Muscle layer of duodenum (tissue), 2 donors: ENCODE measurements at regions not wholly inside any gene's neighbourhood (a gene's known extent, or its start where the extent isn't known, plus 50 kb on each side); places are given as distances from the start of the nearest gene placed in this dataset.

ENCODE experiments used
- H3K27ac ChIP-seq: one replicate; pipeline ENCODE4 v1.7.0; 2013; ENCODE audit warnings: mild to moderate bottlenecking, low read length
- H3K27me3 ChIP-seq: one replicate; pipeline ENCODE4 v1.7.0; 2013; ENCODE audit warnings: low read depth, mild to moderate bottlenecking, control low read depth, low read length
- H3K36me3 ChIP-seq, 2 donors: one replicate each; pipeline ENCODE4 v1.7.0; 2013; ENCODE audit warnings: low read length in 2 of 2, control low read depth in 1 of 2, mild to moderate bottlenecking in 1 of 2; ENCODE audit not compliant: insufficient read depth in 2 of 2, control insufficient read depth in 1 of 2
- H3K4me1 ChIP-seq, 2 donors: one replicate each; pipeline ENCODE4 v1.7.0; 2013; ENCODE audit warnings: low read length in 2 of 2, mild to moderate bottlenecking in 2 of 2, control low read depth in 1 of 2, moderate library complexity in 1 of 2; ENCODE audit not compliant: insufficient read depth in 2 of 2, control insufficient read depth in 1 of 2
- H3K4me3 ChIP-seq, 2 donors: one replicate each; pipeline ENCODE4 v1.7.0; 2013; ENCODE audit warnings: low read length in 2 of 2, low read depth in 1 of 2, mild to moderate bottlenecking in 1 of 2
- H3K9me3 ChIP-seq, 2 donors: one replicate each; pipeline ENCODE4 v1.7.0; 2013; ENCODE audit warnings: low read length in 2 of 2, control low read depth in 1 of 2, mild to moderate bottlenecking in 1 of 2; ENCODE audit not compliant: control insufficient read depth in 1 of 2
- donor health status: healthy.

GRCh38 chr6:125693480-125693879 lies 56.0 kb upstream of the HEY2 start:
- no peak overlapping the region for H3K27ac ChIP-seq
- no peak overlapping the region for H3K4me3 ChIP-seq
- H3K27me3 ChIP-seq, result no peaks in the 10 kb centered on the region

DNA sequence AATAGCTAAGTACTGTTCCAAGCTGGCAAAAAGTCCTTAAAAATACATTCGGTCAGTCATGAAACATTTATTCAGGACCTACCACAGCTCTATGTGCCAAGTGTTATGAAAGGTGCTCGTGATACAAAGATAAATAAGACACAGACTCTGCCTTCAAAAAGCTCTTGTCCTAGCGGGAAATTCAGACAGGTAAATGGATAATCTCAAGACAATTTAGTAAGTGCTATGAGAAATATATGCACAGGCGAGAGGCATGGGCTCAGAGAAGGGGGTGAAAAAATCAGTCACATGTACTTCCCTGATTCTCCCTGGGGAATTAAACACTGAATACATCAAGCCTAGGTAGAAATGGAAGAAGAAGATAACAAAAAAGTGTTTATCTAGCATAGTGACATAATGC lies 49.8 kb upstream of the HEY2 start:
- Histone ChIP-seq H3K27me3 (no peaks in the 10 kb centered on the region), H3K4me1 (no peaks in the 10 kb centered on the region), H3K4me3 (no peak overlapping the region), H3K9me3 (no peaks in the 10 kb centered on the region), H3K27ac (no peak overlapping the region), H3K36me3 (no peaks in the 10 kb centered on the region)

More at GRCh38 chr6:125693480-125693879, 56.0 kb upstream of the HEY2 start:
- Histone ChIP-seq H3K4me1 (no peaks in the 10 kb centered on the region), H3K36me3 (no peaks in the 10 kb centered on the region), H3K9me3 (peaks cover 0 to 6% of the 10 kb centered on the region in 2 donors)
